ENCODE measurements at regions not wholly inside any gene's neighbourhood (a gene's known extent, or its start where the extent isn't known, plus 50 kb on each side); places are given as distances from the start of the nearest gene placed in this dataset.

GRCh38 chr2:236852100-236852976 lies 233.4 kb upstream of the COPS8 start:
- peak; percentile 36 for DNase-seq (ENCODE audit: low spot score)

- DNase-seq (ENCODE audit: low spot score): peak; percentile 17
Measured at GRCh38 chr2:236852977-236853374, 232.7 kb upstream of the COPS8 start.

GRCh38 chr2:236853585-236854051 lies 232.1 kb upstream of the COPS8 start:
- DNase-seq (ENCODE audit: low spot score): peak; percentile 55

- no peak for DNase-seq (ENCODE audit: low spot score)
Measured at GRCh38 chr2:236855176-236855865, 230.4 kb upstream of the COPS8 start.

- peak; percentile 52 for DNase-seq (ENCODE audit: low spot score)
Measured at GRCh38 chr2:236855866-236856847, 229.5 kb upstream of the COPS8 start.

GRCh38 chr2:236856848-236857235 lies 228.8 kb upstream of the COPS8 start:
- peak; percentile 42 for DNase-seq (ENCODE audit: low spot score)

- DNase-seq (ENCODE audit: low spot score): peak; percentile 74
Measured at GRCh38 chr2:236857246-236857645, 228.4 kb upstream of the COPS8 start.

GRCh38 chr2:236857781-236858180 lies 227.9 kb upstream of the COPS8 start:
- DNase-seq (ENCODE audit: low spot score): no peak

- DNase-seq (ENCODE audit: low spot score): no peak
Measured at GRCh38 chr2:236858661-236859060, 227.0 kb upstream of the COPS8 start.

GRCh38 chr2:236859908-236860307 lies 225.8 kb upstream of the COPS8 start:
- peak; percentile 50 for DNase-seq (ENCODE audit: low spot score)

- DNase-seq (ENCODE audit: low spot score): no peak
Measured at GRCh38 chr2:236861196-236861875, 224.4 kb upstream of the COPS8 start.

- DNase-seq (ENCODE audit: low spot score): no peak
Measured at GRCh38 chr2:236861944-236862343, 223.7 kb upstream of the COPS8 start.

GRCh38 chr2:236862526-236862925 lies 223.2 kb upstream of the COPS8 start:
- DNase-seq (ENCODE audit: low spot score): no peak

GRCh38 chr2:236862961-236863728 lies 222.5 kb upstream of the COPS8 start:
- DNase-seq (ENCODE audit: low spot score): no peak

GRCh38 chr2:236863729-236864126 lies 222.0 kb upstream of the COPS8 start:
- DNase-seq (ENCODE audit: low spot score): no peak

GRCh38 chr2:236865052-236865451 lies 220.6 kb upstream of the COPS8 start:
- no peak for DNase-seq (ENCODE audit: low spot score)

GRCh38 chr2:236866542-236867340 lies 218.9 kb upstream of the COPS8 start:
- no peak for DNase-seq (ENCODE audit: low spot score)

GRCh38 chr2:236867441-236868260 lies 218.0 kb upstream of the COPS8 start:
- no peak for DNase-seq (ENCODE audit: low spot score)

All from SK-N-DZ (cell line).